Gastroesophageal sphincter (tissue), 4 donors: ENCODE measurements at regions not wholly inside any gene's neighbourhood (a gene's known extent, or its start where the extent isn't known, plus 50 kb on each side); places are given as distances from the start of the nearest gene placed in this dataset.

ENCODE experiments used
- ATAC-seq: fragments of 150-250 bp; one replicate; pipeline ENCODE4 v1.9.1; 2016; ENCODE audit warnings: mild to moderate bottlenecking, moderate library complexity
- H3K27ac ChIP-seq, 4 donors: fragments of 200-600 bp; sonication (generic) in 3 of 4; 1 replicate in 3 of 4; 2 replicates in 1 of 4; pipeline ENCODE4 v1.5.1; 2016 to 2019
- H3K27me3 ChIP-seq: fragments of 200-600 bp; sonication (generic); one replicate; pipeline ENCODE4 v1.5.1; 2019
- H3K36me3 ChIP-seq, 2 donors: fragments of 200-600 bp; sonication (generic); one replicate each; pipeline ENCODE4 v1.5.1; 2019; ENCODE audit warnings: control low read depth in 1 of 2
- H3K4me1 ChIP-seq, 3 donors: fragments of 200-600 bp; sonication (generic); 1 replicate in 2 of 3; 2 replicates in 1 of 3; pipeline ENCODE4 v1.5.1; 2016 to 2019; ENCODE audit warnings: control low read depth in 2 of 3
- H3K4me3 ChIP-seq, 2 donors: fragments of 200-600 bp; sonication (generic); one replicate each; pipeline ENCODE4 v1.5.1; 2019; ENCODE audit warnings: mild to moderate bottlenecking in 1 of 2, moderate library complexity in 1 of 2
- H3K9me3 ChIP-seq, 3 donors: fragments of 200-600 bp; sonication (generic); one replicate each; pipeline ENCODE4 v1.5.1; 2017 to 2019; ENCODE audit warnings: control low read depth in 2 of 3
- CTCF ChIP-seq, 4 experiments: fragments of 200-600 bp in 2 of 4; fragments of 450-650 bp in 2 of 4; sonication (generic) in 1 of 4; IDR thresholded peaks; one replicate each; pipeline ENCODE4 v1.5.1; 2017 to 2019; ENCODE audit warnings: antibody characterized with exemption in 4 of 4, mild to moderate bottlenecking in 2 of 4, moderate library complexity in 2 of 4
- EP300 ChIP-seq: sonication (generic); formaldehyde crosslinking; IDR thresholded peaks from one replicate; pipeline ENCODE4 v1.6.1; 2017; ENCODE audit warnings: antibody characterized with exemption, mild to moderate bottlenecking
- POLR2A ChIP-seq, 2 donors: fragments of 450-650 bp; IDR thresholded peaks; one replicate each; pipeline ENCODE4 v1.6.1; 2017; ENCODE audit warnings: antibody characterized with exemption in 2 of 2, mild to moderate bottlenecking in 2 of 2, moderate library complexity in 1 of 2
- POLR2AphosphoS5 ChIP-seq: sonication (generic); formaldehyde crosslinking; IDR thresholded peaks from one replicate; pipeline ENCODE4 v1.6.1; 2017; ENCODE audit warnings: antibody characterized with exemption
- WGBS, 2 donors: methylation state at CpG; one replicate each; pipeline ENCODE4 v1.1.5; 2018; ENCODE audit warnings: low coverage in 1 of 2; 5-methylcytosine and 5-hydroxymethylcytosine counted together

GRCh38 chr5:165277661-165278060 is 1772.2 kb downstream of the MAT2B start:
- WGBS, 2 donors, result 52 to 73% methylated on average over 1 of the region's 1 CpG
- ATAC-seq, result no peak

GRCh38 chr5:165282491-165282890 is 1777.1 kb downstream of the MAT2B start:
- ATAC-seq, result no peak
- H3K4me3 ChIP-seq, result no peak overlapping the region
- no peak overlapping the region for H3K27ac ChIP-seq
- H3K27me3 ChIP-seq, result no peaks in the 10 kb centered on the region
- TF ChIP-seq POLR2A (IDR thresholded peaks at IDR 0.05) (no peak), EP300 (no peak), CTCF (IDR thresholded peaks at IDR 0.05) (no peak), POLR2AphosphoS5 (no peak)
- no peaks in the 10 kb centered on the region for H3K4me1 ChIP-seq
- no peaks in the 10 kb centered on the region for H3K9me3 ChIP-seq
- no peaks in the 10 kb centered on the region for H3K36me3 ChIP-seq
- 88% methylated on average over 1 of the region's 1 CpG; no CpG with 5 or more reads in 1 of the 2 donors for WGBS, 2 donors

More at GRCh38 chr5:165277661-165278060, 1772.2 kb downstream of the MAT2B start:
- TF ChIP-seq CTCF (IDR thresholded peaks at IDR 0.05), result no peak
- no peak for TF ChIP-seq POLR2AphosphoS5
- TF ChIP-seq POLR2A (IDR thresholded peaks at IDR 0.05), result no peak
- TF ChIP-seq EP300, result no peak
- Histone ChIP-seq H3K4me1 (no peaks in the 10 kb centered on the region), H3K4me3 (no peak overlapping the region), H3K27me3 (no peaks in the 10 kb centered on the region), H3K27ac (no peak overlapping the region), H3K36me3 (no peaks in the 10 kb centered on the region), H3K9me3 (no peaks in the 10 kb centered on the region)

- no peak for ATAC-seq
- no peak for TF ChIP-seq POLR2AphosphoS5
- TF ChIP-seq EP300, result no peak
- no peak overlapping the region for H3K4me3 ChIP-seq
- no peaks in the 10 kb centered on the region for H3K9me3 ChIP-seq
- no CpG with 5 or more reads among the region's 2 CpGs for WGBS, 2 donors
- no peaks in the 10 kb centered on the region for H3K4me1 ChIP-seq
- H3K27me3 ChIP-seq, result no peaks in the 10 kb centered on the region
- no peak overlapping the region for H3K27ac ChIP-seq
- no peaks in the 10 kb centered on the region for H3K36me3 ChIP-seq
Measured at GRCh38 chr5:165286692-165287091, 1781.3 kb downstream of the MAT2B start.

GRCh38 chr5:165290535-165290934 is 1785.1 kb downstream of the MAT2B start:
- TF ChIP-seq POLR2AphosphoS5, result no peak
- TF ChIP-seq EP300, result no peak
- no peak for TF ChIP-seq CTCF (IDR thresholded peaks at IDR 0.05)
- TF ChIP-seq POLR2A (IDR thresholded peaks at IDR 0.05), result no peak

GRCh38 chr5:165296401-165297130 is 1791.1 kb downstream of the MAT2B start:
- H3K9me3 ChIP-seq, result peaks cover 0 to 6% (median 0%) of the 10 kb centered on the region in 3 donors
- ATAC-seq, result no peak

More at GRCh38 chr5:165290535-165290934, 1785.1 kb downstream of the MAT2B start:
- peaks cover 0 to 6% (median 0%) of the 10 kb centered on the region in 3 donors for H3K9me3 ChIP-seq
- H3K27me3 ChIP-seq, result no peaks in the 10 kb centered on the region
- 20 to 28% methylated on average over 2 of the region's 2 CpGs for WGBS, 2 donors
- H3K27ac ChIP-seq, result no peak overlapping the region
- H3K36me3 ChIP-seq, result no peaks in the 10 kb centered on the region
- no peaks in the 10 kb centered on the region for H3K4me1 ChIP-seq
- no peak overlapping the region for H3K4me3 ChIP-seq
- no peak for ATAC-seq

More at GRCh38 chr5:165296401-165297130, 1791.1 kb downstream of the MAT2B start:
- no peak overlapping the region for H3K4me3 ChIP-seq
- TF ChIP-seq EP300, result no peak
- no peak for TF ChIP-seq POLR2AphosphoS5
- no peak for TF ChIP-seq POLR2A (IDR thresholded peaks at IDR 0.05)
- H3K36me3 ChIP-seq, result no peaks in the 10 kb centered on the region
- no peak overlapping the region for H3K27ac ChIP-seq
- H3K27me3 ChIP-seq, result no peaks in the 10 kb centered on the region
- H3K4me1 ChIP-seq, result no peaks in the 10 kb centered on the region
- 87 to 90% methylated on average over 5 to 6 of the region's 6 CpGs for WGBS, 2 donors
